OCI-LY1 (cell line): ENCODE measurements at regions not wholly inside any gene's neighbourhood (a gene's known extent, or its start where the extent isn't known, plus 50 kb on each side); places are given as distances from the start of the nearest gene placed in this dataset.

Source experiments
- H2AFZ ChIP-seq: fragments of 200-600 bp; sonication (generic), shearing (Covaris generic); 2 replicates; pipeline ENCODE4 v1.6.0; 2014; ENCODE audit warnings: antibody characterized with exemption, mild to moderate bottlenecking, low read length
- H3F3A ChIP-seq: fragments of 200-600 bp; sonication (generic), shearing (Covaris generic); 2 replicates; pipeline ENCODE4 v1.6.0; 2014; ENCODE audit warnings: mild to moderate bottlenecking, antibody characterized with exemption, low read length, moderate library complexity; ENCODE audit not compliant: insufficient read depth
- H3K27ac ChIP-seq: fragments of 200-600 bp; sonication (generic); 2 replicates; pipeline ENCODE4 v1.5.1; 2014; ENCODE audit warnings: low read length, mixed run types, mild to moderate bottlenecking, low read depth; ENCODE audit not compliant: poor library complexity, severe bottlenecking
- H3K27me3 ChIP-seq: fragments of 200-600 bp; sonication (generic); 2 replicates; pipeline ENCODE4 v1.6.0; 2014; ENCODE audit warnings: antibody characterized with exemption, mild to moderate bottlenecking, low read length, moderate library complexity; ENCODE audit not compliant: insufficient read depth
- H3K36me3 ChIP-seq: fragments of 200-600 bp; sonication (generic); 2 replicates; pipeline ENCODE4 v1.6.1; 2014; ENCODE audit warnings: mild to moderate bottlenecking, antibody characterized with exemption, low read length, moderate library complexity, mixed read lengths; ENCODE audit not compliant: insufficient read depth
- H3K4me1 ChIP-seq: fragments of 200-600 bp; sonication (generic); 2 replicates; pipeline ENCODE4 v1.5.1; 2014; ENCODE audit warnings: mild to moderate bottlenecking, low read length, moderate library complexity; ENCODE audit not compliant: insufficient read depth, severe bottlenecking
- H3K4me2 ChIP-seq: fragments of 200-600 bp; sonication (generic), shearing (Covaris generic); 2 replicates; pipeline ENCODE4 v1.6.1; 2014; ENCODE audit warnings: low read length
- H3K4me3 ChIP-seq: fragments of 200-600 bp; sonication (generic); 2 replicates; pipeline ENCODE4 v1.5.1; 2014; ENCODE audit warnings: low read length, low read depth, mild to moderate bottlenecking, mixed read lengths; ENCODE audit not compliant: poor library complexity, severe bottlenecking
- H3K79me2 ChIP-seq: fragments of 200-600 bp; shearing (Covaris generic); 2 replicates; pipeline ENCODE4 v1.6.1; 2016; ENCODE audit warnings: mixed run types, low read length, mixed read lengths; ENCODE audit not compliant: insufficient read depth
- H3K9ac ChIP-seq: fragments of 200-600 bp; sonication (generic), shearing (Covaris generic); 2 replicates; pipeline ENCODE4 v1.6.1; 2014; ENCODE audit warnings: mild to moderate bottlenecking, low read length, mixed read lengths
- H3K9me2 ChIP-seq: fragments of 200-600 bp; sonication (generic), shearing (Covaris generic); 2 replicates; pipeline ENCODE4 v1.6.1; 2014; ENCODE audit warnings: low read depth, mild to moderate bottlenecking, low read length, mixed read lengths
- H3K9me3 ChIP-seq: fragments of 200-600 bp; shearing (Covaris generic); 2 replicates; pipeline ENCODE4 v1.6.1; 2014; ENCODE audit warnings: low read length, mixed read lengths
- H4K20me1 ChIP-seq: fragments of 200-600 bp; sonication (generic), shearing (Covaris generic); 2 replicates; pipeline ENCODE4 v1.6.0; 2016; ENCODE audit warnings: mild to moderate bottlenecking, low read length; ENCODE audit not compliant: insufficient read depth
- EZH2 ChIP-seq: fragments of 200-600 bp; sonication (generic), shearing (Covaris generic); IDR thresholded peaks from 2 replicates; pipeline ENCODE4 v1.8.0; 2017; ENCODE audit warnings: borderline replicate concordance, mixed run types, mild to moderate bottlenecking, antibody characterized with exemption, low read length, moderate library complexity, mixed read lengths
- TF ChIP-seq, protein P1 (sequence below): fragments of 200-600 bp; sonication (generic), shearing (Covaris generic); IDR thresholded peaks from 2 replicates; pipeline ENCODE4 v1.5.1; 2017; ENCODE audit warnings: mild to moderate bottlenecking, antibody characterized with exemption, low read length, moderate library complexity, mixed read lengths

DNA sequence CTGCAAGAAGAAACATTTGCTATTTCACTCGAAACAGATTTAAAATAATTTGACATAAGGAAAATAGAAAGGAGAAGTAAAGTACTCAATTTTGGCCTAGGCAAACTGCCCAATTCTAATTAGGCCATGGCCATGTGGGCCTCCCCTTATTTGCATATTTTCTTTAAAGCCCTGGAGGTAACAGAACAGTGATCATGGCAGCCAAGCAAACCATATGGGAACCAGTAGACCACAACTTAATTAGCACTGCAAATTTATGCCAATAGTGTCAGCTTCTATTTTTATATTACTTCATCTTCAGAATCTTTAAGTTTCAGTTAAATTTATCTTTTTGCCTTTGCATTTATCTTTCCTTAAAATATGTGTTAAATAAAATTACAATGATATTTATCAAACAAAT lies 63.3 kb upstream of the THSD7A start:
- no peaks in the 10 kb centered on the region for H3K36me3 ChIP-seq
- no peak overlapping the region for H3K9ac ChIP-seq
- H3K79me2 ChIP-seq = no peaks in the 10 kb centered on the region
- TF ChIP-seq, protein P1, sequence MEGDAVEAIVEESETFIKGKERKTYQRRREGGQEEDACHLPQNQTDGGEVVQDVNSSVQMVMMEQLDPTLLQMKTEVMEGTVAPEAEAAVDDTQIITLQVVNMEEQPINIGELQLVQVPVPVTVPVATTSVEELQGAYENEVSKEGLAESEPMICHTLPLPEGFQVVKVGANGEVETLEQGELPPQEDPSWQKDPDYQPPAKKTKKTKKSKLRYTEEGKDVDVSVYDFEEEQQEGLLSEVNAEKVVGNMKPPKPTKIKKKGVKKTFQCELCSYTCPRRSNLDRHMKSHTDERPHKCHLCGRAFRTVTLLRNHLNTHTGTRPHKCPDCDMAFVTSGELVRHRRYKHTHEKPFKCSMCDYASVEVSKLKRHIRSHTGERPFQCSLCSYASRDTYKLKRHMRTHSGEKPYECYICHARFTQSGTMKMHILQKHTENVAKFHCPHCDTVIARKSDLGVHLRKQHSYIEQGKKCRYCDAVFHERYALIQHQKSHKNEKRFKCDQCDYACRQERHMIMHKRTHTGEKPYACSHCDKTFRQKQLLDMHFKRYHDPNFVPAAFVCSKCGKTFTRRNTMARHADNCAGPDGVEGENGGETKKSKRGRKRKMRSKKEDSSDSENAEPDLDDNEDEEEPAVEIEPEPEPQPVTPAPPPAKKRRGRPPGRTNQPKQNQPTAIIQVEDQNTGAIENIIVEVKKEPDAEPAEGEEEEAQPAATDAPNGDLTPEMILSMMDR = no peak
- TF ChIP-seq EZH2 = no peak
- no peak overlapping the region for H3K4me2 ChIP-seq
- no peaks in the 10 kb centered on the region for H3K4me1 ChIP-seq
- no peaks in the 10 kb centered on the region for H3K27me3 ChIP-seq
- no peak overlapping the region for H3K4me3 ChIP-seq
- H3F3A ChIP-seq = no peaks in the 10 kb centered on the region
- H3K27ac ChIP-seq = no peak overlapping the region
- no peaks in the 10 kb centered on the region for H4K20me1 ChIP-seq
- H2AFZ ChIP-seq = no peak overlapping the region
- no peaks in the 10 kb centered on the region for H3K9me3 ChIP-seq
- H3K9me2 ChIP-seq = no peaks in the 10 kb centered on the region

DNA sequence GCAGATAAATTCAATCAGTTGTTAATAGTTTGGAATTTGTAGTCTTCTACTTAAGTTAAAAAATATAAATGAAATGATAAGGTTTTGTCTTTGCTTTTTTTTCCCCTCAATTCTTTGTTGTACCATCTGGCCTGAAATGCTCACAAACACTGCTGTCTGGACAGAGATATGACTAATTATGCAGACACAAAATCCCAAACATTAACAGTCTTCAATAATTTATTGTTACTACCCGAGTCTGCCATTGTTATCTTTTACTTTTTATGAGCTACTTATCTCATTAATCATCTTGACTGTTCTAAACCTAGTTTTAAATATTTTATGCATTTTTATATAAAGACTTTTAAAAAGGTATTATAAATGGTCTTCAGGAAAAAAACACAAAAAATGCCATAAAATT lies 64.7 kb upstream of the THSD7A start:
- Histone ChIP-seq H3K36me3 (no peaks in the 10 kb centered on the region), H3K79me2 (no peaks in the 10 kb centered on the region), H3K9ac (no peak overlapping the region), H3F3A (no peaks in the 10 kb centered on the region), H3K4me1 (no peaks in the 10 kb centered on the region), H3K27ac (no peak overlapping the region), H3K4me2 (no peak overlapping the region), H3K9me2 (no peaks in the 10 kb centered on the region), H4K20me1 (no peaks in the 10 kb centered on the region), H2AFZ (no peak overlapping the region), H3K27me3 (no peaks in the 10 kb centered on the region), H3K9me3 (no peaks in the 10 kb centered on the region), H3K4me3 (no peak overlapping the region)
- TF ChIP-seq EZH2 = no peak
- TF ChIP-seq, protein P1 = no peak

DNA sequence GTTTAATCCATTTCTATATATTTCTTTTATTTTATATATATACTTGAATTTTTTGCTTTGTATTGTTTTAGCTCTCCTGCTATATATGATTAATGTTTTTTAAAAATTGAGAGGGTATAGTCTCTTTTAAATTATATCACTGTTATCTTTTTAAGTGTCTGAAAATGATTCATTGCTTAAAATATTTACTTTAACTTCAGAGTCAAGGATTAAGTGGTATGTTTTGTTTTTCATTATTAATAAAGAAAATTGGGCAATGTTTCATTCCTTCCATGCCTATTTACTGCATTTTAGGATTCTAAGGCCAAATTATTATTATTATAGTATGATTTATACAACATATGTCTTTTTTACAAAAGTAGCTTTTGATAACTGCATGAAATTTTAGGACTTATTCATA lies 67.2 kb upstream of the THSD7A start:
- Histone ChIP-seq H3K79me2 (no peaks in the 10 kb centered on the region), H3K4me1 (no peaks in the 10 kb centered on the region), H2AFZ (no peak overlapping the region), H3K9me3 (no peaks in the 10 kb centered on the region), H3K27me3 (no peaks in the 10 kb centered on the region), H4K20me1 (no peaks in the 10 kb centered on the region), H3K4me3 (no peak overlapping the region), H3K36me3 (no peaks in the 10 kb centered on the region), H3K9ac (no peak overlapping the region), H3K4me2 (no peak overlapping the region), H3K27ac (no peak overlapping the region), H3F3A (no peaks in the 10 kb centered on the region), H3K9me2 (no peaks in the 10 kb centered on the region)
- TF ChIP-seq EZH2 = no peak
- TF ChIP-seq, protein P1 = no peak
